ENCODE measurements at regions not wholly inside any gene's neighbourhood (a gene's known extent, or its start where the extent isn't known, plus 50 kb on each side); places are given as distances from the start of the nearest gene placed in this dataset.
"Not testable (repeated sequence)": the region's sequence is repeated elsewhere in the genome, so short reads cannot be mapped to it uniquely, and the experiment has no call there.

- not testable (repeated sequence) for DNase-seq (ENCODE audit: low spot score)
Observed at GRCh38 chr11:121901417-121901816, 214.6 kb downstream of the BLID start.

GRCh38 chr11:121899520-121899919 lies 216.5 kb downstream of the BLID start:
- DNase-seq (ENCODE audit: low spot score), result no peak

- DNase-seq (ENCODE audit: low spot score), result no peak
Observed at GRCh38 chr11:121898903-121899302, 217.1 kb downstream of the BLID start.

GRCh38 chr11:121895919-121896318 lies 220.1 kb downstream of the BLID start:
- DNase-seq (ENCODE audit: low spot score), result peak; percentile 25

- no peak for DNase-seq (ENCODE audit: low spot score)
Observed at GRCh38 chr11:121894581-121894980, 221.4 kb downstream of the BLID start.

- DNase-seq (ENCODE audit: low spot score), result no peak
Observed at GRCh38 chr11:121892863-121893262, 223.2 kb downstream of the BLID start.

GRCh38 chr11:121892131-121892681 lies 223.8 kb downstream of the BLID start:
- DNase-seq (ENCODE audit: low spot score), result no peak

- no peak for DNase-seq (ENCODE audit: low spot score)
Observed at GRCh38 chr11:121890946-121891515, 225.0 kb downstream of the BLID start.

- peak; percentile 22 for DNase-seq (ENCODE audit: low spot score)
Observed at GRCh38 chr11:121890377-121890776, 225.6 kb downstream of the BLID start.

- no peak for DNase-seq (ENCODE audit: low spot score)
Observed at GRCh38 chr11:121889931-121890330, 226.1 kb downstream of the BLID start.

- DNase-seq (ENCODE audit: low spot score), result no peak
Observed at GRCh38 chr11:121889186-121889585, 226.8 kb downstream of the BLID start.

- no peak for DNase-seq (ENCODE audit: low spot score)
Observed at GRCh38 chr11:121887976-121888557, 227.9 kb downstream of the BLID start.

- no peak for DNase-seq (ENCODE audit: low spot score)
Observed at GRCh38 chr11:121887569-121887968, 228.4 kb downstream of the BLID start.

GRCh38 chr11:121886996-121887395 lies 229.0 kb downstream of the BLID start:
- no peak for DNase-seq (ENCODE audit: low spot score)

GRCh38 chr11:121886005-121886734 lies 229.8 kb downstream of the BLID start:
- DNase-seq (ENCODE audit: low spot score), result no peak

- no peak for DNase-seq (ENCODE audit: low spot score)
Observed at GRCh38 chr11:121884626-121885025, 231.4 kb downstream of the BLID start.

- no peak for DNase-seq (ENCODE audit: low spot score)
Observed at GRCh38 chr11:121881806-121882205, 234.2 kb downstream of the BLID start.

GRCh38 chr11:121877152-121877551 lies 238.9 kb downstream of the BLID start:
- DNase-seq (ENCODE audit: low spot score), result no peak

- no peak for DNase-seq (ENCODE audit: low spot score)
Observed at GRCh38 chr11:121873766-121874165, 242.2 kb downstream of the BLID start.

GRCh38 chr11:121872356-121872755 lies 243.7 kb downstream of the BLID start:
- DNase-seq (ENCODE audit: low spot score), result no peak

GRCh38 chr11:121870206-121871045 lies 245.6 kb downstream of the BLID start:
- DNase-seq (ENCODE audit: low spot score), result no peak

GRCh38 chr11:121869478-121869877 lies 246.5 kb downstream of the BLID start:
- DNase-seq (ENCODE audit: low spot score), result no peak
